Colonic mucosa (tissue), 4 donors: ENCODE measurements at regions not wholly inside any gene's neighbourhood (a gene's known extent, or its start where the extent isn't known, plus 50 kb on each side); places are given as distances from the start of the nearest gene placed in this dataset.

ENCODE experiments used
- DNase-seq: peaks from one replicate; pipeline ENCODE4 v3.0.0-alpha.2; 2020
- H3K27ac ChIP-seq: fragments of 200-600 bp; one replicate; pipeline ENCODE4 v1.8.0; 2021
- H3K27me3 ChIP-seq: fragments of 200-600 bp; one replicate; pipeline ENCODE4 v1.8.0; 2021
- H3K36me3 ChIP-seq: fragments of 200-600 bp; one replicate; pipeline ENCODE4 v1.8.0; 2021
- H3K4me1 ChIP-seq: fragments of 200-600 bp; one replicate; pipeline ENCODE4 v1.8.0; 2021; ENCODE audit warnings: mild to moderate bottlenecking
- H3K4me3 ChIP-seq: fragments of 200-600 bp; one replicate; pipeline ENCODE4 v1.8.0; 2021
- H3K9ac ChIP-seq, 2 donors: one replicate each; pipeline ENCODE4 v1.7.0; 2013; ENCODE audit warnings: control low read depth in 2 of 2, low read depth in 2 of 2, low read length in 2 of 2
- H3K9me3 ChIP-seq: fragments of 200-600 bp; one replicate; pipeline ENCODE4 v1.8.0; 2021
- intact Hi-C: fragments of 100-400 bp; cut with DNase I; formaldehyde crosslinking; loops from one replicate; pipeline ENCODE4 v1.14.1; 2022
- TF ChIP-seq, protein P1 (sequence below): fragments of 200-600 bp; IDR thresholded peaks from one replicate; pipeline ENCODE4 v1.8.0; 2022; ENCODE audit warnings: antibody characterized with exemption, mild to moderate bottlenecking
- donor health status: healthy.
- donor health status: DM: no; HTN: no; CAD: no.
- donor health status: DM: no; HTN: no; CAD: no.

DNA sequence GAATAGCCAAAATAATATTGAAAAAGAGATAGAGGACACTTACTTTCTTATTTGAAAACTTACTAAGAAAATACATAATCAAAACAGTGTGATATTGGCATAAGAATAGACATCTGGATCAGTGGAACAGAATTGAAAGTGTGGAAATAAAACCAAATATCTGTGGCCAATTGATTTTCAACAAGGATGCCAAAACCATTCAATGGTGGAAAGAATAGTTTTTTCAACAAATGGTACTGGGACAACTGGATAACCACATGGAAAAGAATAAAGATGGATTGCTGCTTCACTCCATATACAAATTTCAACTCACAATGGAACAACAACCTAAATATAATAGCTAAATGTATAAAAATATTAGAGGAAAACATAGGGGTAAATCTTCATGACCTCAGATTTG, 152.5 kb upstream of the GPR149 start:
- Histone ChIP-seq H3K9me3 (no peaks in the 10 kb centered on the region), H3K27ac (no peak overlapping the region), H3K27me3 (no peaks in the 10 kb centered on the region), H3K36me3 (no peaks in the 10 kb centered on the region), H3K9ac (no peak overlapping the region), H3K4me3 (no peak overlapping the region), H3K4me1 (no peaks in the 10 kb centered on the region)
- DNase-seq = no peak
- intact Hi-C loops = no loop called here
- TF ChIP-seq, protein P1, sequence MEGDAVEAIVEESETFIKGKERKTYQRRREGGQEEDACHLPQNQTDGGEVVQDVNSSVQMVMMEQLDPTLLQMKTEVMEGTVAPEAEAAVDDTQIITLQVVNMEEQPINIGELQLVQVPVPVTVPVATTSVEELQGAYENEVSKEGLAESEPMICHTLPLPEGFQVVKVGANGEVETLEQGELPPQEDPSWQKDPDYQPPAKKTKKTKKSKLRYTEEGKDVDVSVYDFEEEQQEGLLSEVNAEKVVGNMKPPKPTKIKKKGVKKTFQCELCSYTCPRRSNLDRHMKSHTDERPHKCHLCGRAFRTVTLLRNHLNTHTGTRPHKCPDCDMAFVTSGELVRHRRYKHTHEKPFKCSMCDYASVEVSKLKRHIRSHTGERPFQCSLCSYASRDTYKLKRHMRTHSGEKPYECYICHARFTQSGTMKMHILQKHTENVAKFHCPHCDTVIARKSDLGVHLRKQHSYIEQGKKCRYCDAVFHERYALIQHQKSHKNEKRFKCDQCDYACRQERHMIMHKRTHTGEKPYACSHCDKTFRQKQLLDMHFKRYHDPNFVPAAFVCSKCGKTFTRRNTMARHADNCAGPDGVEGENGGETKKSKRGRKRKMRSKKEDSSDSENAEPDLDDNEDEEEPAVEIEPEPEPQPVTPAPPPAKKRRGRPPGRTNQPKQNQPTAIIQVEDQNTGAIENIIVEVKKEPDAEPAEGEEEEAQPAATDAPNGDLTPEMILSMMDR = no peak

DNA sequence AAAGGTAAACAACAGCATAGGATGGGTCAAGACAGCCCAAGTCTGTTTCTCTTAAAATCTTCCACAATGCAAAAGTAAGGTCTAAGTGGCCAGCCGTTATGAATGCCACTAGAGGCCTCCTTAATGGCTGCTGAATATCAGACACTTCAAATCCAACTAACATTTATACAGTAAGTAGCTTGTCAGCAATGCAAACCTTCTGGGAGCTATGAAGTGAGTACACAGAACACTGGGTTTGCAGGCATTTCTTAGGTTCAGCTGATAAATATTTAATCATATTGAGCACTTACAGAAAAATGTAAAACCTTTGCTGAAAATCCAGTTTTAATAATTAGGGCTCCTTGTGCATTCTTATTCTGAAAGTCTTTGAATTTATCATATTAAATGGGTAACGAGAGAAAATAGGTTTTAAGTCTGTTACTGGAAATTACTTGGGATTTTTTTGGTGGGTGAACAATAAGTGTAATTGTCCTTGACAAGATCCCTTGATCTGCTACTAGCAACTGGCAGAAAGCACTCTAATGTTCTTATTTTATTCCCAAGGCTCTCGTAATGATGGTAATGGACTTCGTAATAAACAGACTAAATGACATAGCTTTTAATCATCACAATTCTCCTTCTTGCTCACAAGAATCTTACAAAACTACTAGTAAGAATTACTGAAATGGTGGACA, 141.7 kb upstream of the GPR149 start:
- no peaks in the 10 kb centered on the region for H3K9me3 ChIP-seq
- no peak overlapping the region for H3K4me3 ChIP-seq
- DNase-seq = no peak
- H3K27me3 ChIP-seq = no peaks in the 10 kb centered on the region
- no peak overlapping the region for H3K27ac ChIP-seq
- H3K9ac ChIP-seq = no peak overlapping the region
- H3K4me1 ChIP-seq = no peaks in the 10 kb centered on the region
- H3K36me3 ChIP-seq = no peaks in the 10 kb centered on the region
- TF ChIP-seq, protein P1 = no peak
- intact Hi-C loops = no loop called here

DNA sequence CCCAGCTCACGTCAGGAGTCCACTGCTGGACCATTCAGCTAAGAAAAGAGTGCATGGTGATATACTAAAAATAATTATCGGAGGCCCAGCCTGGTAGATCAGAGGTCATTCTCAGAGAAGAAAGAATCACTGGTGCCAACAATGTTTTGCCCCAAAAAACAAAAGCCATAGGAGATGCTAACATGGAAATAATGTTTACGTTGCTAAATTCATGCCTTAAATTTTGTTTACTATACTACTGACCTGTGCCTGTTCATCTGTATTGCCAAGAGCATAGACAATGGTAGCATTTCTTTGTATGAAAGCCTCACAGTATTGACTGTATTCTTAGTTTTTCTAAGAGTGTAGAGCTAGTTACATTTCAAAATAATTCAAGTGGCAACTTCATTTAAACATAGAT, 138.1 kb upstream of the GPR149 start:
- H3K27me3 ChIP-seq = no peaks in the 10 kb centered on the region
- H3K4me1 ChIP-seq = no peaks in the 10 kb centered on the region
- intact Hi-C loops = no loop called here
- no peak for DNase-seq
- H3K9ac ChIP-seq = no peak overlapping the region
- H3K27ac ChIP-seq = no peak overlapping the region
- TF ChIP-seq, protein P1 = no peak
- no peaks in the 10 kb centered on the region for H3K9me3 ChIP-seq
- no peaks in the 10 kb centered on the region for H3K36me3 ChIP-seq
- no peak overlapping the region for H3K4me3 ChIP-seq

DNA sequence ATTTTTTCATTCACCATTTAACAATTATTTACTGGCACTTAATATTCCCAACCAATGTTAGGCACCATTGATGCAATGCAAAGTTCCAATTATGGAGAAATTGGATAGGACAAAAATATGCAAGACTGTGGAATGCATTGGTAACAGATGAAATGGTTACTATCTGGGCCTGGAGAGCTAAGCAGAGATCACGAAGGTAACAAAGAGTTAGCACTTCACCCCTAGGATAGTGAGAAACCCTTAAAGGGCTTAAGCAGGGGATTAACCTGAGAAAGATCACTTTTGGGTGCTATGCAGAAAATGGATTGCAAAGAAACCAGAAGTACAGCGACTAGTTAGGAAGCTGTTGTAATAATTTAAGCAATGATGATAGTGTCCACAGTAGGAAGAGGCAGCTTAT, 129.6 kb upstream of the GPR149 start:
- DNase-seq = no peak
- Histone ChIP-seq H3K9ac (no peak overlapping the region), H3K36me3 (no peaks in the 10 kb centered on the region)

DNA sequence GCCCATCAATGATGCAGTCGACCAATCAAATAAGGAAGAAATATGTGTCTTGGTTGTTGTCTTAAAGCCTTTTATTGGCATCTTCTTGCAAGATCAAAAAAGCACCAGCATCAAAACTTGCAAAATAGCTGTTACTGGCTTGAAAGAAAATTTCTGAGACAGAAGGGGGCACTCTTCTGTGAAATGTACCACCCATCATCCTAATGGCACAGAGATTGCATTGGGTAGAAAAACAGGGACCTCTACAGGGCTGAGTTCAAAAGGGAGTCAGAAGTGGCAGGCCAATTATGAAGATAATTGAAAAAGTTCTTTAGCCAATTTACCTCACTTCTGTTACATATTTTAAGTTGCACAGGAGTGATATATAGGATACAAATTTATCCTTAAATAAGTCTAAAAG, 122.3 kb upstream of the GPR149 start:
- no peak overlapping the region for H3K9ac ChIP-seq

More for the DNA sequence above, 129.6 kb upstream of the GPR149 start:
- Histone ChIP-seq H3K27ac (no peak overlapping the region), H3K9me3 (no peaks in the 10 kb centered on the region), H3K27me3 (no peaks in the 10 kb centered on the region), H3K4me1 (no peaks in the 10 kb centered on the region), H3K4me3 (no peak overlapping the region)
- intact Hi-C loops = no loop called here
- TF ChIP-seq, protein P1 = no peak

More for the DNA sequence above, 122.3 kb upstream of the GPR149 start:
- intact Hi-C loops = no loop called here
- Histone ChIP-seq H3K27me3 (no peaks in the 10 kb centered on the region), H3K36me3 (no peaks in the 10 kb centered on the region), H3K4me3 (no peak overlapping the region), H3K27ac (no peak overlapping the region), H3K4me1 (no peaks in the 10 kb centered on the region), H3K9me3 (no peaks in the 10 kb centered on the region)
- DNase-seq = no peak
- TF ChIP-seq, protein P1 = no peak
